ENCODE measurements at regions not wholly inside any gene's neighbourhood (a gene's known extent, or its start where the extent isn't known, plus 50 kb on each side); places are given as distances from the start of the nearest gene placed in this dataset.
"Not testable (repeated sequence)": the region's sequence is repeated elsewhere in the genome, so short reads cannot be mapped to it uniquely, and the experiment has no call there.

DNA sequence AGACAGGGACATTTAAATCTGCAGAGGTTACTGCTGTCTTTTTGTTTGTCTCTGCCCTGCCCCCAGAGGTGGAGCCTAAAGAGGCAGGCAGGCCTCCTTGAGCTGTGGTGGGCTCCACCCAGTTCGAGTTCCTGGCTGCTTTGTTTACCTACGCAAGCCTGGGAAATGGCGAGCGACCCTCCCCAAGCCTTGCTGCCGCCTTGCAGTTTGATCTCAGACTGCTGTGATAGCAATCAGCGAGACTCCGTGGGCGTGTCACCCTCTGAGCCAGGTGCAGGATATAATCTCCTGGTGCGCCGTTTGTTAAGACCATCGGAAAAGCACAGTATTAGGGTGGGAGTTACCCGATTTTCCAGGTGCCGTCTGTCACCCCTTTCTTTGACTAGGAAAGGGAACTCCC lies 93.3 kb downstream of the ANKRD30BL start:
- ATAC-seq; DNase-seq (ENCODE audit: low spot score in 2 of 2); H3K36me3 Mint-ChIP-seq; H3K27ac Mint-ChIP-seq: not testable (repeated sequence)
- peaks cover 9 to 10% of the 10 kb centered on the region in 2 donors for H3K9me3 Mint-ChIP-seq

GRCh38 chr2:132065391-132065790 lies 96.4 kb downstream of the ANKRD30BL start:
- peaks cover 9 to 10% of the 10 kb centered on the region in 2 donors for H3K9me3 Mint-ChIP-seq
- H3K27ac Mint-ChIP-seq; ATAC-seq; H3K36me3 Mint-ChIP-seq; DNase-seq (ENCODE audit: low spot score in 2 of 2): not testable (repeated sequence)

DNA sequence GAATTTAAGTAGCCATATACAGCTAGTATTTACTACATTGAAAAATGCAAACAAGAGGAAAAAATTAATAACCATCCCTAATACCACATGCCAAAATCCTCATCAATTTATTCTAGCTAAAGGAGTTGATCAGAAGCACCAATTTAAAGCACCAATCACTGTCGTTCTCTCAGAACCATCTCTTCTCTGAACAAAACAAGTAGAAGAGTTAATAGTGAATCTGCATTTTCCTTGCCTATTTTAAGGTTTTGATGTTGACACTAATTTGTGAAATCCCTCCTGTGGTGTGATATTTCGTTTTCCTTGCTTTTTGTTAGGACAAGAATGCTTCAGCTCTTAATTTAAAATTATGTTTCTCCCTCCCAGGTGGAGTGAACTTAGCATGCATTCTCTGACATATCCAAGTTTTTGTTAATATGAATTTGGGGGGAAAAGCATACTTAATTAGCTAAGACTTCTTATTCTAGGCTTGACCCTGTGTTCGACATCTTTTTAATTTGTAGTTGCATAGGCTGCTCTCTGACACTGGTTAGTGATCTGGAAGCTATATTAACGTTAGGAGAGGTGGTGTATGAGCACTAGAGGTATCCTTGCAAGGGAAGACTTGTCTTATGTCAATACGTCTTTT lies 122.0 kb downstream of the ANKRD30BL start:
- not testable (repeated sequence) for ATAC-seq; H3K27ac Mint-ChIP-seq; H3K9me3 Mint-ChIP-seq; DNase-seq (ENCODE audit: low spot score in 2 of 2)
- peaks cover 0 to 13% of the 10 kb centered on the region in 2 donors for H3K36me3 Mint-ChIP-seq

DNA sequence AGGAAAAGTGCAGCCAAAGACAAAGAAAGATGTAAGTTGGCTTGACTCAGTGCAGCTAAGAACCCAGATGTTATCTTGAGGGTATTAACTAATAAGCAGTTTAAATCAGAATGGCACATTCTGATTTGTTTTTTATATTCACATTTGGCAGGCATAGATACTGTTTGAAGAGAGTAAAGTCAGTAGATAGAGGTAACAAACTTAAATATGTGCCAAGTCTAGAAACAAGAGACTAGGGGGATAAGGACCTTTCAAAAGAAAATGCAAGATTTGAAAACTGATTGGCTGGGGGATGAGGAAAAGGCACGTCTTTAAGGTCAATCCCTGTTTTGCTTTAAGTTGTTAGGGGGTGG lies 122.9 kb downstream of the ANKRD30BL start:
- ATAC-seq; H3K27ac Mint-ChIP-seq; DNase-seq (ENCODE audit: low spot score in 2 of 2); H3K9me3 Mint-ChIP-seq: not testable (repeated sequence)
- peaks cover 0 to 10% of the 10 kb centered on the region in 2 donors for H3K36me3 Mint-ChIP-seq

GRCh38 chr2:132038179-132038882 lies 123.4 kb downstream of the ANKRD30BL start:
- Mint-ChIP-seq H3K9me3 (peaks cover 0 to under 1% of the 10 kb centered on the region in 2 donors), H3K36me3 (peaks cover 0 to 5% of the 10 kb centered on the region in 2 donors), H3K27ac (no peak overlapping the region)
- no peak for ATAC-seq
- no peak for DNase-seq (ENCODE audit: low spot score in 2 of 2)

- H3K27ac Mint-ChIP-seq, result no peak overlapping the region
- peaks cover 0 to 5% of the 10 kb centered on the region in 2 donors for H3K36me3 Mint-ChIP-seq
- DNase-seq (ENCODE audit: low spot score in 2 of 2) (peak in 1 of 2 donors; percentile 3), ATAC-seq (no peak)
- no peaks in the 10 kb centered on the region for H3K9me3 Mint-ChIP-seq
Measured at GRCh38 chr2:132037527-132038178, 124.1 kb downstream of the ANKRD30BL start.

DNA sequence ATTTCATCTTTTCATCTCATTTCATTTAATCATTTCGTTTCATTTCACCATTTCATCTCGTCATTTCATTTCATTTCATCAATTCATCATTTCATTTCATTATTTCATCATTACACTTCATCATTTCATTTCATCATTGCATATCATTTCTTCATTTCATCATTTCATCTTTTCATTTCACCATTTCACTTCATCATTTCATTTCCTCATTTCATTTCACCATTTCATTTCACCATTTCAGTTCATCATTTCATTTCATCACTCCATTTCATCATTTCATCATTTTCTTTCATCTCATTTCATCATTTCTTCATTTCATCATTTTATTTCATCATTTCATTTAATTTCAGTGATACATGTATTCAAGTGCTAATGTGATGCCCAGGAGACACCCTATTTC lies 127.1 kb downstream of the ANKRD30BL start:
- Mint-ChIP-seq H3K36me3 (peaks cover 0 to 5% of the 10 kb centered on the region in 2 donors), H3K9me3 (no peaks in the 10 kb centered on the region), H3K27ac (no peak overlapping the region)
- ATAC-seq (no peak), DNase-seq (ENCODE audit: low spot score in 2 of 2) (no peak)

- Mint-ChIP-seq H3K36me3 (peaks cover 0 to 3% of the 10 kb centered on the region in 2 donors), H3K27ac (no peak overlapping the region), H3K9me3 (no peaks in the 10 kb centered on the region)
- DNase-seq (ENCODE audit: low spot score in 2 of 2) (no peak), ATAC-seq (no peak)
Measured at GRCh38 chr2:132033949-132034348, 127.8 kb downstream of the ANKRD30BL start.

GRCh38 chr2:132033365-132033764 lies 128.4 kb downstream of the ANKRD30BL start:
- Mint-ChIP-seq H3K9me3 (no peaks in the 10 kb centered on the region), H3K27ac (no peak overlapping the region), H3K36me3 (no peaks in the 10 kb centered on the region)
- ATAC-seq (no peak), DNase-seq (ENCODE audit: low spot score in 2 of 2) (no peak)

DNA sequence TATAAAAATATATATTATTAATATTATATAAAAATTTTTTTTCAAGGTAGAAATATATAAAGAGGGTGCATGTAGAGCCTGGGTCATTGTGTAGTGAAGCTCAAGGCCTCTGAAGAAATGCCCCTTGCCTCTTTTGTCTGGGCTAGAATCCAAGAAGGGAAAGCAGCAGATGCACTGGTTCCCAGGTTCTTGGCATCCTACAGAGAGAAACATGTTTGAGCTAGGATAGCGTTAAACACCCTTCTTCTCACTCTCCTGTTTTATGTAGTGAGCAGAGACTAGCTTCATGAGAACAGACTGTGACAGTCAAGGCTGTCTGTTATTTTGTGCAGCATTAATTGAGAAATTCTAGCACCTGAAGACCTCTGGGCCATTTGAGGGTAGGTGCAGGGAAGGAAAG lies 149.7 kb downstream of the ANKRD30BL start:
- ATAC-seq; H3K9me3 Mint-ChIP-seq; DNase-seq (ENCODE audit: low spot score in 2 of 2); H3K36me3 Mint-ChIP-seq; H3K27ac Mint-ChIP-seq: not testable (repeated sequence)

- ATAC-seq, result no peak
- H3K9me3 Mint-ChIP-seq, result peaks cover 0 to 2% of the 10 kb centered on the region in 2 donors
- H3K27ac Mint-ChIP-seq, result no peak overlapping the region
- peaks cover 0 to 5% of the 10 kb centered on the region in 2 donors for H3K36me3 Mint-ChIP-seq
- no peak for DNase-seq (ENCODE audit: low spot score in 2 of 2)
Measured at GRCh38 chr2:132009874-132010521, 151.8 kb downstream of the ANKRD30BL start.

GRCh38 chr2:132009177-132009873 lies 152.4 kb downstream of the ANKRD30BL start:
- ATAC-seq (no peak), DNase-seq (ENCODE audit: low spot score in 2 of 2) (no peak)
- H3K9me3 Mint-ChIP-seq, result peaks cover 0 to 8% of the 10 kb centered on the region in 2 donors
- H3K27ac Mint-ChIP-seq, result no peak overlapping the region
- H3K36me3 Mint-ChIP-seq, result peaks cover 0 to 10% of the 10 kb centered on the region in 2 donors

DNA sequence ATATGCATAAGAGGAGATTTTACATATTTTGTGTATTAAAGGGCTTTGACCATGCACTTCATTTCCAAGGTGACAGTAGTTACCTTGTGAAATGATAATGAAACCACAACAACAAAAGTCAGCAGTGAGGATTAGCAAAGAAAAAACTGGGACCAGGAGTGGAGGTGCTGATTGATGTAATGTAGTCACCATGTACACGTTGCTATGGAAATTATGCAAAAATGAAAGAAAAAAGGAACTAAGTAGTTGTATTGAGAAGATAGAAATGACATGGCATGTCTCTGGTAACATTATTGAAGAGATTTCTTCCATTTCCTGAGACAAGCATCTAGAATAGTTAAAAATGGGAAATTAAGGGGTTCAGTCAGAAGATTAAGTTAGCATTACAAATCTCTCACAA lies 171.0 kb downstream of the ANKRD30BL start:
- H3K27ac Mint-ChIP-seq; DNase-seq (ENCODE audit: low spot score in 2 of 2); H3K36me3 Mint-ChIP-seq; H3K9me3 Mint-ChIP-seq; ATAC-seq: not testable (repeated sequence)

DNA sequence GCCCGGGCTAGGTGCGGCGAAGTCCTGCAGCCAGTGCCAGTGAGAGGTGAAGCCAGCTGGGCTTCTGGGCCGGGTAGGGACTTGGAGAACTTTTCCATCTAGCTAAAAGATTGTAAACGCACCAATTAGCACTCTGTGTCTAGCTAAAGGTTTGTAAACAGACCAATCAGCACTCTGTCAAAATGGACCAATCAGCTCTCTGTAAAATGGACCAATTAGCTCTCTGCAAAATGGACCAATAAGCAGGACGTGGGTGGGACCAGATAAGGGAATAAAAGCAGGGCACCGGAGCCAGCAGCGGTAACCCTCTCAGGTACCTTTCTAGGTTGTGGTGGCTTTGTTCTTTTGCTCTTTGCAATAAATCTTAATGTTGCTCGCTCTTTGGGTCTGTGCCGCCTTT lies 195.1 kb downstream of the ANKRD30BL start:
- ATAC-seq; DNase-seq (ENCODE audit: low spot score in 2 of 2); H3K27ac Mint-ChIP-seq; H3K36me3 Mint-ChIP-seq; H3K9me3 Mint-ChIP-seq: not testable (repeated sequence)

DNA sequence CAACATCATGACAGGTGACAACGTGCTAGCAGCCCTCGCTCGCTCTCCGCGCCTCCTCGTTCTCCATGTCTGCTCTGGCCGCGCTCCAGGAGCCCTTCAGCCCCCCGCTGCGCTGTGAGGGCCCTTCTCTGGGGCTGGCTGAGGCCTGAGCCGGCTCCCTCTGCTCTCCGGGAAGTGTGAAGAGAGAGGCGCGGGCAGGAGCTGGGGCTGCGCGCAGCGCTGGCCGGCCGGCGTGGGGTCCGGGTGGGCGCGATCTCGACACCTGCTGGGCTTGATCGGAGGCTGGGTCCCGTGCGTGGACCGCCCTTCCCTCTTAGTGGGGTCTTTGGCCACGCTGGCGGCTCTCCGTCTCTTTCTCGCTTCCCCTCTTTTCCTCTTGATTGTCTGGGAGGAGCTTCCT lies 195.5 kb downstream of the ANKRD30BL start:
- DNase-seq (ENCODE audit: low spot score in 2 of 2) (no peak), ATAC-seq (no peak)
- H3K27ac Mint-ChIP-seq, result no peak overlapping the region
- no peaks in the 10 kb centered on the region for H3K36me3 Mint-ChIP-seq
- no peaks in the 10 kb centered on the region for H3K9me3 Mint-ChIP-seq

- not testable (repeated sequence) for ATAC-seq; H3K9me3 Mint-ChIP-seq; DNase-seq (ENCODE audit: low spot score in 2 of 2); H3K27ac Mint-ChIP-seq; H3K36me3 Mint-ChIP-seq
Measured at GRCh38 chr2:131958019-131958609, 203.6 kb downstream of the ANKRD30BL start.
